HG02588 (cell line): ENCODE measurements at regions not wholly inside any gene's neighbourhood (a gene's known extent, or its start where the extent isn't known, plus 50 kb on each side); places are given as distances from the start of the nearest gene placed in this dataset.

Experiments
- ATAC-seq: cut with Tn5 transposase; IDR thresholded peaks from one replicate; pipeline ENCODE4 v1.9.1; 2021; ENCODE audit warnings: mild to moderate bottlenecking, moderate library complexity; ENCODE audit not compliant: unreplicated experiment

GRCh38 chr14:45400950-45401640 lies 148.1 kb upstream of the MIS18BP1 start:
- no peak for ATAC-seq

GRCh38 chr14:45400509-45400908 lies 147.5 kb upstream of the MIS18BP1 start:
- no peak for ATAC-seq

- no peak for ATAC-seq
These were observed 128.1 kb upstream of the MIS18BP1 start for GRCh38 chr14:45381091-45381490.

GRCh38 chr14:45377166-45377565 lies 124.2 kb upstream of the MIS18BP1 start:
- no peak for ATAC-seq

GRCh38 chr14:45373877-45374276 lies 120.9 kb upstream of the MIS18BP1 start:
- ATAC-seq: no peak

- ATAC-seq: no peak
These were observed 111.7 kb upstream of the MIS18BP1 start for GRCh38 chr14:45364565-45365156.

- no peak for ATAC-seq
These were observed 109.5 kb upstream of the MIS18BP1 start for GRCh38 chr14:45362505-45362904.

GRCh38 chr14:45361727-45362126 lies 108.7 kb upstream of the MIS18BP1 start:
- ATAC-seq: no peak

GRCh38 chr14:45359746-45360145 lies 106.7 kb upstream of the MIS18BP1 start:
- no peak for ATAC-seq

- ATAC-seq: no peak
These were observed 79.5 kb upstream of the MIS18BP1 start for GRCh38 chr14:45332360-45332988.

GRCh38 chr14:45308745-45309397 lies 55.9 kb upstream of the MIS18BP1 start:
- ATAC-seq: no peak
